Chondrocyte (in vitro differentiated cells): ENCODE measurements at regions not wholly inside any gene's neighbourhood (a gene's known extent, or its start where the extent isn't known, plus 50 kb on each side); places are given as distances from the start of the nearest gene placed in this dataset.

Experiments used
- DNase-seq: peaks from one replicate; pipeline ENCODE4 v3.0.0; 2021; ENCODE audit warnings: mixed read lengths, low spot score
- H3K27ac Mint-ChIP-seq: one replicate; pipeline ENCODE4 v1.8.0; 2021; ENCODE audit warnings: mild to moderate bottlenecking, moderate library complexity, mixed read lengths; ENCODE audit not compliant: unreplicated experiment
- H3K27me3 Mint-ChIP-seq: 2 replicates; pipeline ENCODE4 v1.8.0; 2021; ENCODE audit warnings: low read depth, mixed read lengths
- H3K36me3 Mint-ChIP-seq: 2 replicates; pipeline ENCODE4 v1.8.0; 2021; ENCODE audit warnings: low read depth, mixed read lengths
- H3K4me1 Mint-ChIP-seq: 2 replicates; pipeline ENCODE4 v1.8.0; 2021; ENCODE audit warnings: low read depth, mild to moderate bottlenecking, mixed read lengths
- H3K4me3 Mint-ChIP-seq: one replicate; pipeline ENCODE4 v1.8.0; 2021; ENCODE audit warnings: mild to moderate bottlenecking, moderate library complexity, mixed read lengths; ENCODE audit not compliant: unreplicated experiment
- H3K9me3 Mint-ChIP-seq: 2 replicates; pipeline ENCODE4 v1.8.0; 2021; ENCODE audit warnings: low read depth, mixed read lengths
- TF ChIP-seq, protein P1 (sequence below): fragments of 200-600 bp; sonication (generic); IDR thresholded peaks from 2 replicates; pipeline ENCODE4 v1.5.0; 2021; ENCODE audit warnings: antibody characterized with exemption, mild to moderate bottlenecking, moderate library complexity

DNA sequence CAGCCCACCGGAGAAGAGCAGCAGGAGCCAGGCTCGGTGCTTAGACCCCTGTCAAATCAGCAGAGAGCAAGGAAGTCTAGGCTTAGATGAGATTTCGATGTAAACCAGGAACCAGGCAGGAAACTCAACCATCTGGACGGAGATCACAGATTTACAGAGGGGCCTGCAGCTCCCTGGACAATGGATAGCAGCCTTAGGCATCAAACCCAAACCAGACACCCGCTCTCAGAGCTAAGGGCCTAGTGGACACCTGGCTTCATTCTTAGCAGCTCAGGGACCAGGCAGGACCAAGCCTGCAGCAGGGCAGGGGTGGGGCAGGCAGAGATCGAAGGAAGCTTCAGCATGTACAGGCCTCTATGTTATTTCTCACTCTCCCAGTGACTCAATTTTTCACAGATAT, 127.8 kb upstream of the FMN2 start:
- TF ChIP-seq, protein P1, sequence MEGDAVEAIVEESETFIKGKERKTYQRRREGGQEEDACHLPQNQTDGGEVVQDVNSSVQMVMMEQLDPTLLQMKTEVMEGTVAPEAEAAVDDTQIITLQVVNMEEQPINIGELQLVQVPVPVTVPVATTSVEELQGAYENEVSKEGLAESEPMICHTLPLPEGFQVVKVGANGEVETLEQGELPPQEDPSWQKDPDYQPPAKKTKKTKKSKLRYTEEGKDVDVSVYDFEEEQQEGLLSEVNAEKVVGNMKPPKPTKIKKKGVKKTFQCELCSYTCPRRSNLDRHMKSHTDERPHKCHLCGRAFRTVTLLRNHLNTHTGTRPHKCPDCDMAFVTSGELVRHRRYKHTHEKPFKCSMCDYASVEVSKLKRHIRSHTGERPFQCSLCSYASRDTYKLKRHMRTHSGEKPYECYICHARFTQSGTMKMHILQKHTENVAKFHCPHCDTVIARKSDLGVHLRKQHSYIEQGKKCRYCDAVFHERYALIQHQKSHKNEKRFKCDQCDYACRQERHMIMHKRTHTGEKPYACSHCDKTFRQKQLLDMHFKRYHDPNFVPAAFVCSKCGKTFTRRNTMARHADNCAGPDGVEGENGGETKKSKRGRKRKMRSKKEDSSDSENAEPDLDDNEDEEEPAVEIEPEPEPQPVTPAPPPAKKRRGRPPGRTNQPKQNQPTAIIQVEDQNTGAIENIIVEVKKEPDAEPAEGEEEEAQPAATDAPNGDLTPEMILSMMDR: no peak
- no peak overlapping the region for H3K27ac Mint-ChIP-seq
- peaks cover 52% of the 10 kb centered on the region for H3K27me3 Mint-ChIP-seq
- H3K4me1 Mint-ChIP-seq: no peaks in the 10 kb centered on the region
- H3K9me3 Mint-ChIP-seq: no peaks in the 10 kb centered on the region
- H3K36me3 Mint-ChIP-seq: no peaks in the 10 kb centered on the region
- no peak for DNase-seq
- no peak overlapping the region for H3K4me3 Mint-ChIP-seq

DNA sequence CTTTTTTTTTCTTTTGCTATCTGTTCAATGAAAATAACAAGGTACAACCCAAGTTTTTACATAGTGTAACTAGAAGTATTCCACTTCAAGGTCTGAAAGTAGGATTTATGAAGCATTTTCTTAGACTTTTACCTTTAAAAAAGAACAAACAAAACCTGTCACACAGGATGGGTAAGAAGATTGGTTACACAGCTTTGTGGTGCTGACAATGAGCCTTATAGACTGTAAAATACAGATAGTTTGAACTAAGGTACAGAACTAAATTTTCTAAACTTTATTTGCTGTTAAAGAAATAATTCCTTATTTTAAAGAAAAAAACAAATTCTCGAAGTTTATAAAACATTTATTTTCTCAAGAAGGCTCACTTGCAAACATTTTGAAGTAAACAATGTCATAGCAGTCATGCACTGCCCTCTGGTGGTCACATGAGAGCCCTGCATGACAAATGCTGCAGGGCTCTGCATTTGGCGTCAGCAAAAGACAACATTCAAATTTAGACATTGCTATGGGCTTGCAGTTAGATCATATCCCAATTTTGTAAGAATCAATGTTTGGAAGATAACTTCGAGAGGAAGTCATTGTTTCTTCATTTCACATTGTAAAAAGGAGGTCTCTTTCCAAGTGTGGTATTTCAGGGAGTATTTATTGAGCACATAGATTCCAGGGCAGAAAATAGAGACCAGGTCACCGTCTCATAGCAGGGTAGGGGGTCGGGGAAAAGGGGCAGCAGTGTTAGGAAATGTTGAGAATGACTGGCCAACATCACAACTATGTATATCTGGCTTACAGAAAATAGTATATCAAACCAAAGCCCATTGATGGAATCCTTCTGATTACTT, 115.3 kb upstream of the FMN2 start:
- no peak for DNase-seq
- no peak overlapping the region for H3K4me3 Mint-ChIP-seq
- TF ChIP-seq, protein P1: peak; percentile 99

DNA sequence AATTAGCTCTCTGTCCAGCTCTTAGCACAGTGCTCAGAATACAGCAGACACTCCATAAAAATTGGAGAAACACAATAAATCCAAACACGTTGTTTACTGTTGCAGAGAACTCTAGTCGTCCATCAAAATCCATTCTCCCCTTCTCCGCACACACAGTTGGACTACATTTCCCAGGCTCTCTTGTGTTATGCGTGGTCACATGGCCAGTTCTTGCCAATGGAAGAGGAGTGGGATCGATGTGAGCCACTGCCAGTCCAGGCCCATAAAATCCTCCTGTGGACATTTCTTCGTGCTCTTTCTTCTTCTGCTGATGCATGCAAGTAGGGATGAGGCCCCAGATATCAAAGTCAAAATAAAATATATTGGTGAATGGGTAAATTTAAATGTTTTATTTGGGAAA, 114.3 kb upstream of the FMN2 start:
- no peak for DNase-seq
- H3K9me3 Mint-ChIP-seq: peaks cover 21% of the 10 kb centered on the region

More for the DNA sequence above, 115.3 kb upstream of the FMN2 start:
- peaks cover 30% of the 10 kb centered on the region for H3K27me3 Mint-ChIP-seq
- peaks cover 2% of the 10 kb centered on the region for H3K36me3 Mint-ChIP-seq
- H3K4me1 Mint-ChIP-seq: no peaks in the 10 kb centered on the region
- H3K9me3 Mint-ChIP-seq: peaks cover 21% of the 10 kb centered on the region
- H3K27ac Mint-ChIP-seq: no peak overlapping the region

DNA sequence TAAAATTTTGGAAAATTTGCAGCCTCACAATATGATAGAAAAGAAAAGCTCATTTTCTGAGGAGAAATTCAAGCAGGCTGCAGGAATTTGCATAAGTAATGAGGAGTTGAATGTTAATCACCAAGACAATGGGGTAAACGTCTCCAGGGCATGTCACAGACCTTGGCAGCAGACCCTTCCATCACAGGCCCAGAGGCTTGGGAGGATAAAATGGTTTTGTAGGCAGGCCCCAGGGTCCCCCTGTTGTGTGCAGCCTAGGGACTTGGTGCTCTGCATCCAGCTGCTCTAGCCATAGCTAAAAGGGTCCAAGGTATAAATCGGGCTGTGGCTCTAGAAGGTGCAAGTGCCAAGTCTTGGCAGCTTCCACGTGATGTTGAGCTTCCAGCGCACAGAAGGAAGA, 112.2 kb upstream of the FMN2 start:
- peaks cover 26% of the 10 kb centered on the region for H3K9me3 Mint-ChIP-seq
- H3K36me3 Mint-ChIP-seq: peaks cover 2% of the 10 kb centered on the region
- H3K27me3 Mint-ChIP-seq: peaks cover 30% of the 10 kb centered on the region
- no peak overlapping the region for H3K4me3 Mint-ChIP-seq
- no peaks in the 10 kb centered on the region for H3K4me1 Mint-ChIP-seq
- TF ChIP-seq, protein P1: no peak
- DNase-seq: no peak
- no peak overlapping the region for H3K27ac Mint-ChIP-seq

More for the DNA sequence above, 114.3 kb upstream of the FMN2 start:
- Mint-ChIP-seq H3K4me1 (no peaks in the 10 kb centered on the region), H3K36me3 (peaks cover 2% of the 10 kb centered on the region), H3K27me3 (peaks cover 28% of the 10 kb centered on the region), H3K27ac (no peak overlapping the region), H3K4me3 (no peak overlapping the region)
- TF ChIP-seq, protein P1: no peak

DNA sequence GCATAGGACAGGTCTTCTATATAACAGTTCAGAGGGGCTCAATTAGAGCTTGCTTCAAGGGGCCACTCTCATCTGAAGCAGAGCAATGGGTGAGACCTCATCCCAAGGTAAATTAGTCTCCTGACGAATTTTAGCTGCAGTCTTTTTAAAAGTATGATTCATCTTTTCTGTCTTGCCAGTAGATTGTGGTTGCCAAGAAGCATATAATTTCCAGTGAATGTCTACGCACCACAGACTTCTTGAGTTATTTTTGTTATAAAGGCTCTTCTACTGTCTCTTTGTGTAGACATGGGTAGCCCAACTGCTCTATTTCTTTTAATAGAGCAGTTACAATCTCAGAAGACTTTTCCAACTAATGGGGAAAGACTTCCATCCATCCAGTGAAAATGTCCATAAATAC, 108.9 kb upstream of the FMN2 start:
- no peak for DNase-seq
- no peaks in the 10 kb centered on the region for H3K4me1 Mint-ChIP-seq
- H3K4me3 Mint-ChIP-seq: no peak overlapping the region
- H3K36me3 Mint-ChIP-seq: peaks cover 2% of the 10 kb centered on the region
- H3K9me3 Mint-ChIP-seq: peaks cover 31% of the 10 kb centered on the region
- no peak overlapping the region for H3K27ac Mint-ChIP-seq
- peaks cover 32% of the 10 kb centered on the region for H3K27me3 Mint-ChIP-seq
- TF ChIP-seq, protein P1: no peak
